Caco-2 (cell line): ENCODE measurements at regions not wholly inside any gene's neighbourhood (a gene's known extent, or its start where the extent isn't known, plus 50 kb on each side); places are given as distances from the start of the nearest gene placed in this dataset.

ENCODE experiments used
- BruUV-seq: library from RNA; stranded (reverse); fragments of 400-500 nt; replicated peaks from 2 replicates; lab custom pipeline; 2021; lab: Mats Ljungman, UMichigan
- CTCF ChIA-PET: fragments of 300-600 bp; sonication (Branson Sonifier 250); formaldehyde crosslinking; loops from one replicate; lab custom pipeline; 2022; ENCODE audit warnings: antibody characterized with exemption; lab: Charles Lee
- POLR2A ChIA-PET: fragments of 300-600 bp; sonication (Branson Sonifier 250); formaldehyde crosslinking; loops from one replicate; lab custom pipeline; 2022; ENCODE audit warnings: antibody characterized with exemption; lab: Charles Lee
- DNase-seq, 2 experiments: peaks; one replicate each; pipeline versions ENCODE4 v3.0.0 to v3.0.0-alpha.2; 2020 to 2022
- H3K27me3 ChIP-seq: replicated peaks from 2 replicates; pipeline ENCODE4 v1.6.0; 2011; ENCODE audit warnings: low read length; ENCODE audit not compliant: control insufficient read depth, insufficient read depth
- H3K36me3 ChIP-seq: 2 replicates; pipeline ENCODE4 v1.5.1; 2011; ENCODE audit warnings: low read length; ENCODE audit not compliant: control insufficient read depth, insufficient read depth
- H3K4me1 ChIP-seq: fragments of 250-450 bp; sonication (Bioruptor Pico); 2 replicates; pipeline ENCODE4 v1.5.1; 2020; ENCODE audit warnings: mild to moderate bottlenecking
- H3K4me3 ChIP-seq: 2 replicates; pipeline ENCODE4 v1.5.1; 2011; ENCODE audit warnings: low read depth, mild to moderate bottlenecking, control low read depth, low read length
- H3K9me3 ChIP-seq: fragments of 250-450 bp; sonication (Bioruptor Pico); 2 replicates; pipeline ENCODE4 v1.5.1; 2020; ENCODE audit warnings: mild to moderate bottlenecking, moderate library complexity
- H3K27ac Mint-ChIP-seq: one replicate; pipeline ENCODE4 v1.8.0; 2022; ENCODE audit warnings: mixed read lengths; ENCODE audit not compliant: unreplicated experiment
- H3K27me3 Mint-ChIP-seq: one replicate; pipeline ENCODE4 v1.8.0; 2022; ENCODE audit warnings: mixed read lengths; ENCODE audit not compliant: insufficient read depth, unreplicated experiment
- H3K36me3 Mint-ChIP-seq: one replicate; pipeline ENCODE4 v1.8.0; 2022; ENCODE audit warnings: mild to moderate bottlenecking, mixed read lengths; ENCODE audit not compliant: insufficient read depth, unreplicated experiment
- H3K4me1 Mint-ChIP-seq: one replicate; pipeline ENCODE4 v1.8.0; 2022; ENCODE audit warnings: low read depth, mixed read lengths; ENCODE audit not compliant: unreplicated experiment
- H3K4me3 Mint-ChIP-seq: one replicate; pipeline ENCODE4 v1.8.0; 2022; ENCODE audit warnings: mild to moderate bottlenecking, moderate library complexity, mixed read lengths; ENCODE audit not compliant: unreplicated experiment
- H3K9me3 Mint-ChIP-seq: one replicate; pipeline ENCODE4 v1.8.0; 2022; ENCODE audit warnings: mixed read lengths; ENCODE audit not compliant: unreplicated experiment
- CTCF ChIP-seq, 2 experiments: fragments of 200-600 bp in 1 of 2; IDR thresholded peaks; 1 replicate in 1 of 2; 2 replicates in 1 of 2; pipeline versions ENCODE4 v1.5.1 to v1.8.0; 2011 to 2022; ENCODE audit warnings: antibody characterized with exemption in 1 of 2, control low read depth in 1 of 2, inconsistent platforms in 1 of 2, low read depth in 1 of 2, low read length in 1 of 2, mild to moderate bottlenecking in 1 of 2, moderate library complexity in 1 of 2; ENCODE audit not compliant: insufficient read depth in 1 of 2, severe bottlenecking in 1 of 2, unreplicated experiment in 1 of 2
- intact Hi-C: fragments of 100-400 bp; cut with micrococcal nuclease; formaldehyde crosslinking; loops from one replicate; pipeline ENCODE4 v1.10.0; 2022; ENCODE audit not compliant: unreplicated experiment

DNA sequence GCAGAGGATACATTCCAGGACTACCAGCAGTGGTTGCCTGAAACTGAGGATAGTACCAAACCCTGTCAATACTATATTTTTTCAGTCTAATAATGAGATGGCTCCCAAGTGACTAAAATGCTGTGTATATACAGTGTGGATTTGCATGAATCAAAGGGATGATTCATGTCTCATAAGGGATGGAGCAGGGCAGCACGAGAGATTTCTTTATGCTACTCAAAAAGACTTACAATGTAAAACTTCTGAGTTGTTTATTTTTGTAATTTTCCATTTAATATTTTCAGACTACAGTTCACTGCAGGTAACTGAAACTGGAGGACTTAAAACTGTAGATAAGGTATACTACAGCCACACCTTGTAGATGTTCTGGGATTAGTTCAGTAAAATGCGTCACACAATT, 674.7 kb upstream of the SALL1 start:
- POLR2A ChIA-PET: no interaction called here
- H3K27me3 Mint-ChIP-seq: peaks cover 5% of the 10 kb centered on the region

DNA sequence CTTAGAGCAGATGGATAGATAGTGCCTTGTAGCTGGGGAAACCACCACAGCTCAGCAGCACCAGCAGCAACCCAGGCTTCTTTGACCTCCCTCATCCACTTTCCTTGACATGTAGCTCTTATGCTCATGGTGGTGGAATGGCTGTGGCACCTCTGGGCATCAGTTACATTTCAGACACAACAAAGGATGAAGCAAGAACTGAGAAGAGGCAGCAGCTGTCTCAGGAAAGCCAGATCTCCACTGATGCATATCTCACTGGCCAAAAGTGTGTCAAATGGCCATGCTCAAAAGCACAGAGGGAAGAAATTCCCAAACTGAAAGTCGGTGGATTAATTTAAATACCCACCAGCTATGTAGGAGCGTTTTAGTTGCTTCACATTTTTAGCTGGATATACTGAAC, 671.4 kb upstream of the SALL1 start:
- intact Hi-C loops: no loop called here
- Histone ChIP-seq H3K27me3 (no peaks in the 10 kb centered on the region), H3K9me3 (no peaks in the 10 kb centered on the region), H3K36me3 (no peaks in the 10 kb centered on the region), H3K4me3 (no peak overlapping the region), H3K4me1 (no peaks in the 10 kb centered on the region)
- ChIA-PET POLR2A (no interaction called here), CTCF (no interaction called here)
- H3K4me3 Mint-ChIP-seq: no peak overlapping the region
- TF ChIP-seq CTCF (IDR thresholded peaks at IDR 0.05; ENCODE audit: insufficient read depth in 1 of 2, low read depth in 1 of 2, low read length in 1 of 2, severe bottlenecking in 1 of 2, unreplicated experiment in 1 of 2): no peak
- no peaks in the 10 kb centered on the region for H3K9me3 Mint-ChIP-seq
- peaks cover 2% of the 10 kb centered on the region for H3K27me3 Mint-ChIP-seq
- no peaks in the 10 kb centered on the region for H3K4me1 Mint-ChIP-seq
- BruUV-seq: no TSS peak
- DNase-seq: no peak
- no peaks in the 10 kb centered on the region for H3K36me3 Mint-ChIP-seq
- H3K27ac Mint-ChIP-seq: no peak overlapping the region

More for the DNA sequence above, 674.7 kb upstream of the SALL1 start:
- H3K4me1 ChIP-seq: no peaks in the 10 kb centered on the region
- no peaks in the 10 kb centered on the region for H3K27me3 ChIP-seq
- H3K36me3 ChIP-seq: no peaks in the 10 kb centered on the region
- Mint-ChIP-seq H3K4me3 (no peak overlapping the region), H3K9me3 (no peaks in the 10 kb centered on the region), H3K4me1 (no peaks in the 10 kb centered on the region), H3K36me3 (no peaks in the 10 kb centered on the region), H3K27ac (no peak overlapping the region)
- TF ChIP-seq CTCF (IDR thresholded peaks at IDR 0.05; ENCODE audit: insufficient read depth in 1 of 2, low read depth in 1 of 2, low read length in 1 of 2, severe bottlenecking in 1 of 2, unreplicated experiment in 1 of 2): no peak
- no peak overlapping the region for H3K4me3 ChIP-seq
- H3K9me3 ChIP-seq: no peaks in the 10 kb centered on the region
- CTCF ChIA-PET: no interaction called here
- BruUV-seq: no TSS peak
- intact Hi-C loops: no loop called here
- no peak for DNase-seq

DNA sequence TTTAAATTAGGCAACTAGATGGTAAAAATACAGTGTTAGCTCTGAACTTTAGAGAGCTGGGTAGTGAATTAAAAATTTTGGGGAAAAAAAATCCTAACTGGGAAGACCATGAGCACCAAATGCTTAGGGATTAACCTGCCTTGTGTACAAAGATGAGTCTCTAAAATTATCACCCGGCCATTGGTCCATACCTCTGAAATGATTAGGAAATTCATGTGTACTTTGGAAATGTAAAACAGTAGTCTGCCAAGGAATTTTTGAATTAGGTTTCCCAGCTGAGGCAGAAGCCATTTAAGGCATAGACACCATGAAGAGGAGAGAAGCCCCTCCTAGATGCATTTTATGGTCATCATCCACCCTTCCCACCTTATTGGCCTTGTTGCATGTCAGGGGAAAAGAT, 670.5 kb upstream of the SALL1 start:
- CTCF ChIA-PET: no interaction called here
- no peaks in the 10 kb centered on the region for H3K4me1 Mint-ChIP-seq
- Histone ChIP-seq H3K27me3 (no peaks in the 10 kb centered on the region), H3K9me3 (no peaks in the 10 kb centered on the region), H3K4me3 (no peak overlapping the region), H3K4me1 (no peaks in the 10 kb centered on the region), H3K36me3 (no peaks in the 10 kb centered on the region)
- no peak overlapping the region for H3K4me3 Mint-ChIP-seq
- peaks cover 2% of the 10 kb centered on the region for H3K27me3 Mint-ChIP-seq
- TF ChIP-seq CTCF (IDR thresholded peaks at IDR 0.05; ENCODE audit: insufficient read depth in 1 of 2, low read depth in 1 of 2, low read length in 1 of 2, severe bottlenecking in 1 of 2, unreplicated experiment in 1 of 2): no peak
- DNase-seq: no peak
- H3K9me3 Mint-ChIP-seq: no peaks in the 10 kb centered on the region
- POLR2A ChIA-PET: no interaction called here
- no peaks in the 10 kb centered on the region for H3K36me3 Mint-ChIP-seq
- intact Hi-C loops: no loop called here
- H3K27ac Mint-ChIP-seq: no peak overlapping the region
- BruUV-seq: no TSS peak
